ENCODE measurements at regions not wholly inside any gene's neighbourhood (a gene's known extent, or its start where the extent isn't known, plus 50 kb on each side); places are given as distances from the start of the nearest gene placed in this dataset.

DNA sequence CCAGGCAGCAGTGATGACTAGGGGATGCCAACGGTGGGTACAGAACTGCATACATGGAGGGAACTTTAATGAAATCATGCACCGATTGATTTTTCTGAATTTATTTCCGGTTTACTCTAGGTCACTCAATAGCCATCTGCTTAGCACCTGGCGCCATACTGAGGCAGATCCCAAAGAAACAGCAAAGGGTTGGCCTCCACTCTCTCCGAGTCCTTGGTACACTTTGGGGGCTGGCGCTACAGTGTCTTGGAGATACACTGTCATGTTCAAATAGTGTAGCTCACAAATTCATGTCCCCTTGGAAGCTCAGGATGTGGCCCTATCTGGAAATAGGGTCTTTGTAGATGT is 116.3 kb downstream of the BOD1 start:
- no peaks in the 10 kb centered on the region for H3K36me3 ChIP-seq (ENCODE audit: control insufficient read depth, insufficient read depth, low read length)
- no peak overlapping the region for H3K27ac ChIP-seq (ENCODE audit: low read depth, low read length)
- no peaks in the 10 kb centered on the region for H3K27me3 ChIP-seq (ENCODE audit: control insufficient read depth, insufficient read depth, low read length, poor library complexity, severe bottlenecking)
- WGBS, 2 experiments (ENCODE audit: insufficient coverage in 1 of 2, insufficient read length in 1 of 2), result 93 to 96% methylated on average over 4 to 6 of the region's 6 CpGs
- no peak for TF ChIP-seq CTCF (conservative IDR thresholded peaks at IDR 0.05)
- Mint-ChIP-seq H3K9me3 (no peaks in the 10 kb centered on the region), H3K4me1 (peaks cover 5% of the 10 kb centered on the region), H3K4me3 (no peak overlapping the region), H3K27me3 (ENCODE audit: insufficient read depth) (peaks cover 3% of the 10 kb centered on the region), H3K36me3 (ENCODE audit: low read depth) (no peaks in the 10 kb centered on the region), H3K27ac (no peak overlapping the region)
- H3K4me3 ChIP-seq (ENCODE audit: low read length), result no peak overlapping the region
- H3K4me1 ChIP-seq (ENCODE audit: control insufficient read depth, insufficient read depth, low read length), result no peaks in the 10 kb centered on the region
- H3K9me3 ChIP-seq (ENCODE audit: control insufficient read depth, low read length), result no peaks in the 10 kb centered on the region
- H3K9ac ChIP-seq (ENCODE audit: extremely low read depth, low read length, poor library complexity, severe bottlenecking), result no peak overlapping the region
- no peak for DNase-seq

- H3K4me3 Mint-ChIP-seq, result no peak overlapping the region
- TF ChIP-seq CTCF (conservative IDR thresholded peaks at IDR 0.05), result no peak
- H3K36me3 Mint-ChIP-seq (ENCODE audit: low read depth), result no peaks in the 10 kb centered on the region
- peaks cover 3% of the 10 kb centered on the region for H3K27me3 Mint-ChIP-seq (ENCODE audit: insufficient read depth)
- no peaks in the 10 kb centered on the region for H3K9me3 Mint-ChIP-seq
- H3K27ac ChIP-seq (ENCODE audit: low read depth, low read length), result no peak overlapping the region
- H3K9me3 ChIP-seq (ENCODE audit: control insufficient read depth, low read length), result no peaks in the 10 kb centered on the region
- H3K4me1 Mint-ChIP-seq, result peaks cover 5% of the 10 kb centered on the region
- H3K9ac ChIP-seq (ENCODE audit: extremely low read depth, low read length, poor library complexity, severe bottlenecking), result no peak overlapping the region
- no peak overlapping the region for H3K27ac Mint-ChIP-seq
- no peak for DNase-seq
- no peaks in the 10 kb centered on the region for H3K36me3 ChIP-seq (ENCODE audit: control insufficient read depth, insufficient read depth, low read length)
- no peaks in the 10 kb centered on the region for H3K27me3 ChIP-seq (ENCODE audit: control insufficient read depth, insufficient read depth, low read length, poor library complexity, severe bottlenecking)
- no peak overlapping the region for H3K4me3 ChIP-seq (ENCODE audit: low read length)
- WGBS, 2 experiments (ENCODE audit: insufficient coverage in 1 of 2, insufficient read length in 1 of 2), result 90% methylated on average over 9 to 14 of the region's 14 CpGs
- no peaks in the 10 kb centered on the region for H3K4me1 ChIP-seq (ENCODE audit: control insufficient read depth, insufficient read depth, low read length)
Measured at GRCh38 chr5:173499471-173500212, 116.8 kb downstream of the BOD1 start.

- peaks cover 6% of the 10 kb centered on the region for H3K27me3 Mint-ChIP-seq (ENCODE audit: insufficient read depth)
- DNase-seq, result peak; percentile 75
Measured at GRCh38 chr5:173498739-173499470, 117.5 kb downstream of the BOD1 start.

More at GRCh38 chr5:173498739-173499470, 117.5 kb downstream of the BOD1 start:
- no peak overlapping the region for H3K9ac ChIP-seq (ENCODE audit: extremely low read depth, low read length, poor library complexity, severe bottlenecking)
- TF ChIP-seq CTCF (conservative IDR thresholded peaks at IDR 0.05), result no peak
- Mint-ChIP-seq H3K36me3 (ENCODE audit: low read depth) (no peaks in the 10 kb centered on the region), H3K4me3 (no peak overlapping the region), H3K9me3 (no peaks in the 10 kb centered on the region), H3K27ac (peak overlapping the region; percentile 18), H3K4me1 (peaks cover 5% of the 10 kb centered on the region)
- WGBS, 2 experiments (ENCODE audit: insufficient coverage in 1 of 2, insufficient read length in 1 of 2), result 69 to 80% methylated on average over 10 to 16 of the region's 16 CpGs
- no peaks in the 10 kb centered on the region for H3K36me3 ChIP-seq (ENCODE audit: control insufficient read depth, insufficient read depth, low read length)
- H3K4me3 ChIP-seq (ENCODE audit: low read length), result no peak overlapping the region
- no peak overlapping the region for H3K27ac ChIP-seq (ENCODE audit: low read depth, low read length)
- no peaks in the 10 kb centered on the region for H3K4me1 ChIP-seq (ENCODE audit: control insufficient read depth, insufficient read depth, low read length)
- no peaks in the 10 kb centered on the region for H3K9me3 ChIP-seq (ENCODE audit: control insufficient read depth, low read length)
- H3K27me3 ChIP-seq (ENCODE audit: control insufficient read depth, insufficient read depth, low read length, poor library complexity, severe bottlenecking), result no peaks in the 10 kb centered on the region
